EH (cell line): ENCODE measurements at regions not wholly inside any gene's neighbourhood (a gene's known extent, or its start where the extent isn't known, plus 50 kb on each side); places are given as distances from the start of the nearest gene placed in this dataset.
A peak's percentile ranks its signal among the peaks of the same experiment; 100 is the strongest.

Source experiments
- DNase-seq: peaks from one replicate; pipeline ENCODE4 v3.0.0-alpha.2; 2015; ENCODE audit warnings: low read depth

- DNase-seq: no peak
Observed at GRCh38 chr1:234778221-234779159, 168.5 kb upstream of the IRF2BP2 start.

GRCh38 chr1:234777856-234778220 lies 167.9 kb upstream of the IRF2BP2 start:
- no peak for DNase-seq

GRCh38 chr1:234776876-234777855 lies 167.2 kb upstream of the IRF2BP2 start:
- no peak for DNase-seq

- DNase-seq: no peak
Observed at GRCh38 chr1:234776256-234776875, 166.4 kb upstream of the IRF2BP2 start.

GRCh38 chr1:234775477-234776246 lies 165.7 kb upstream of the IRF2BP2 start:
- DNase-seq: no peak

GRCh38 chr1:234774971-234775370 lies 165.0 kb upstream of the IRF2BP2 start:
- no peak for DNase-seq

GRCh38 chr1:234773936-234774677 lies 164.1 kb upstream of the IRF2BP2 start:
- DNase-seq: no peak

GRCh38 chr1:234772345-234773147 lies 162.6 kb upstream of the IRF2BP2 start:
- DNase-seq: peak; percentile 100

GRCh38 chr1:234771642-234772344 lies 161.8 kb upstream of the IRF2BP2 start:
- DNase-seq: no peak

GRCh38 chr1:234770924-234771540 lies 161.1 kb upstream of the IRF2BP2 start:
- no peak for DNase-seq

GRCh38 chr1:234769986-234770795 lies 160.2 kb upstream of the IRF2BP2 start:
- DNase-seq: no peak

- no peak for DNase-seq
Observed at GRCh38 chr1:234769284-234769985, 159.5 kb upstream of the IRF2BP2 start.

- no peak for DNase-seq
Observed at GRCh38 chr1:234768569-234769283, 158.7 kb upstream of the IRF2BP2 start.

- DNase-seq: no peak
Observed at GRCh38 chr1:234768171-234768568, 158.2 kb upstream of the IRF2BP2 start.

- no peak for DNase-seq
Observed at GRCh38 chr1:234765672-234766071, 155.7 kb upstream of the IRF2BP2 start.

- DNase-seq: no peak
Observed at GRCh38 chr1:234765181-234765580, 155.2 kb upstream of the IRF2BP2 start.

GRCh38 chr1:234763910-234764309 lies 153.9 kb upstream of the IRF2BP2 start:
- no peak for DNase-seq
